ENCODE measurements at regions not wholly inside any gene's neighbourhood (a gene's known extent, or its start where the extent isn't known, plus 50 kb on each side); places are given as distances from the start of the nearest gene placed in this dataset.

DNA sequence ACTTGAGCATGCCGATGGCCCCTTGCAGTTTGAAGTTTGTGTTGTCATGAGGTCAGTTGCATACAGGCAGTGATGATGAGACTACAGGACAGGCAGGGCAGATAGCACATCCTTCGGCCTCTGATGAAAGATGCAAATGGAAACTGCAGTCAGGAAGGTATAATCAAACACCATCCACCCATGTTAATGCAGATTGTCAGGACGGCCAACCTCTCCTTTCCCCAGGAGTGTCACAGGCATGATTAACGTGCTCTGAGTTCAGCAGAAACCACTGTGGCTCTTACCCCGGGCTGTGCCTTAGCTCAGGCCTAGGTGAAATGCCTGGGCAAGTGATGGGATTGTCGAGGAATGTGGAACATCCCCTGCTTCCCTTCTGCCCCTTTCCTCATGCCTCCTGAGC, 893.5 kb upstream of the RBFOX1 start:
- no peak for DNase-seq

DNA sequence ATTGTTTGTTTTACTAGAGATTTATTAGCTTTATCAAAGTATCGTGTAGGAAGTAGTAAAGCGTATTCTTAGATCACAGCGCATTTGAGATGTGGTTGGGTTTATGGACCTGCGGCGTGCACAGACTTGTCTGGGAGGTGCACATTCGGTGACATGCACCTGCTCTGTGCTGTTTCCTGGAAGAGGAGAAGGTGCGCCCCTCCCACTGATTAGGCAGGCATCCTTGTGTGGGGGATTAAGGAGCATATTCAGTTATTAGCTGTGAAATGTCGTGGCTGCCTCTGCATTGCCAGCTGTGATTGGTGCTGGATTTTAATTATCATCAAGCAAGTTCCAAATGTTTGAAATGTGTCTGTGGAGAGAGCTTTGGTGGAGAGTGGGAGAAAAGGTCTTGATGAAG, 903.8 kb upstream of the RBFOX1 start:
- DNase-seq: peak in 19 of 56 donors; percentile 1 to 49 (median 8)

DNA sequence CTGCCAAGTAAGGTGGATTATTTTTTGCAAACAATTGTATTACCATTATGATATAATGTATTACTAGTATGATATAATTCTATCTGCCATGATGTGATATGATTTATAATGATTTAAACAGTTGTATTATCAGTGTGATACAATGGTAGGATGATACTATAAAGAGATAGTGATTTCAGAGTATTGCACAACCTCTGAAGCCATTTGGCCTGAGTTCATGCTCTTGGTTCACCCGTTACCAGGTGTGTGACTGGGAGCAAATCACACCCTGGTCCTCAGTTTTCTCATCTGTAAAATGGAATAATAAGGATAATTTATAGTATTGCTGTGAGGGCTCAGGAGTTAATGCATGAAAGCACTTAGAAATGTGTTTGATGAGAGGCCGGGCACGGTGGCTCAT, 905.0 kb upstream of the RBFOX1 start:
- no peak for DNase-seq

DNA sequence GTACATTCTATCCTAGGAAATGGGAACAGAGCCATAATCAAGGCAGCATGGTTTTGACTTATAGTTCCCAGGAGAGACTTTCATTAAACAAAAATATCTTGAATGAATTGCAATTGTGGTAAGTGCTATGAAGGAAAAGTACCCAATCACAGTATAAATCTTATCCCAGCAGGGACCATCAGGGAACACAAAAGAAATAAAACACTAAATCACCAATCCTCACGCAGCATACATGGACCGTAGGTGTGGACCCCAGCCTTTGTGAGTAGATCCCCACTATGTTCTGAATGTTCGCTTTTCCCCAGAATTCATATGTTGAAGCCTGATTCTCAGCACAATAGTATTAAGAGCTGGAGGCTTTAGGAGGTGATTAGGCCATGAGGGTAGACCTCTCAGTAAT, 925.0 kb upstream of the RBFOX1 start:
- DNase-seq: no peak

DNA sequence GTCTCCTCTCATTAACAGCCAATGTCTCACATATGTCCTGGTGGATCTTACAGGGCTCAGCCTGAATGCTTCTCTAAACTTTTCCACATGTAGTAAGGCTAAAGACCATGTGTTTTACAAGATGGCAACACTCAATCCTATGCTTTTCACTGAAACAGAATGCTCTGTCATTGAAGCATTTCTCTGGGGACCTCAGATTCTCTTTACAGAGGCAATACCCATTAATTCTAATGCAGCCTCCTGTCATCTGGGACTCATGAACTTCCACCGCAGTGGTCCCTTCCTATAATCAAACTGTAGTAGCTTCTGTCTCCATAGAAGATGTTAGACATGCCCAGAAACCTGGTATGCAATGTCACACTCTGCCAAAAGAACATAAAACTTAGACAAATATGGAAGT, 926.6 kb upstream of the RBFOX1 start:
- no peak for DNase-seq

DNA sequence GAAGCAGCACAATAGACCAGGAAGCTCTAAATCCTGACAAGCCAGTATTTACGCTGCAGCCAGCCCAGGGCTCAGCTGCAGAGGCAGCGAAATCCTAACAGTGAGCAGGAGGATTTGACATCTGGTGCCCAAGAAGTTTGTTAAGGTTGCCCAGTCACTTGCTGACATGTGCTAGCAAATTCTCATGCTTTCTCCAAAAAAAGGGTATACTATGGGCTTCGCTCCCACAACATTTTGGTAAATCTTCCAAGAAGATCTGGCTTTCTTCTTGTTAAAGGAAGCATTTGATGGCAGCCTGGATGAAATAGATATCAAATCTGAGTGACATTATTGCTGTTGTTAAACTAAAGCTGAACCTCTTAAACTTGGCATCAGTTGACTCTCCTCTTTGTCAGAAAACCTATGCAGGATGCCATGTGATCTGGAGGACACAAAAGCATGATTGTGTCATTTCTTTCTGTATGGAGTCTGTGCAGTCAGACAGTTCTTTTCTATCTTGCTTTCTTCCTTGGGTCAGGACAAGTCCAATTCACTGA, 949.7 kb upstream of the RBFOX1 start:
- peak in 2 of 56 donors; percentile 1 to 9 for DNase-seq

DNA sequence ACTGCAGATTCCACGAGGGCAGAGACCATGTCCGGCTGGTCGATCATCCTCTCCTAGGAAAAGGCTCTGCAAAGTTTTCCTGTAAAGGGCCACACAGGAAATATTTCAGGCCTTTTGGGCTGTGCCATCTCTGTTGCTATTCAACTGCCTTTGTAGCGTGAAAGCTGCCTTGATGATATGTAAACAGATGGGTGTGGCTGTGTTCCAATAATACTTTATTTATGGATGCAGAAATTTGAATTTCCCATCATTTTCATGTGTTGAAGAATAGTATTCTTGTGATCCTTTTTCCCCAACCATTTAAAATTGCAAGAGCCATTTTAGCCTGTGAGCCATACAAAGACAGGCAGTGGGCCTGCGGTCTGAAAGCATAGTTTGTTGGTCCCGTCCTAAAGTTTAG, 950.7 kb upstream of the RBFOX1 start:
- DNase-seq: no peak

DNA sequence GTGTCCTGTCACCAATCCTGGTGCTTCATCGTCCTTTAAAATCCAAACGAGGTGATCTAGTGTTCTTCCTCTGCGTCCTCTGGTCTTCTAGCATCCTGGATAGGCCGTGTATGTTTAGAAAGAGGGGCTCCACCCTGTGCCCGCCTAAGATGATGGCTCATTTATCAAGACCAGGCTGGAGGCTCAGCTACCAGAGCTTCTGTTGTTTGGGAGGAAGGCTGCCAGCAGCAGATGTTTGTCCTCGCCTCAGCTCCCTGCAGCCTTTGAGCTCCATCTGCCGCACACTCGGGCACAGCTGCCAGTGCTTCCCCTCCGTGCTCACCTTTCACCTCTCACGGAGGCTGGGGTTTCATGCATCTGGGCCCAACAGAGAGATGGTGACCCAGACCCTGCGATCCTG, 954.7 kb upstream of the RBFOX1 start:
- peak in 3 of 56 donors; percentile 6 to 18 (median 14) for DNase-seq

DNA sequence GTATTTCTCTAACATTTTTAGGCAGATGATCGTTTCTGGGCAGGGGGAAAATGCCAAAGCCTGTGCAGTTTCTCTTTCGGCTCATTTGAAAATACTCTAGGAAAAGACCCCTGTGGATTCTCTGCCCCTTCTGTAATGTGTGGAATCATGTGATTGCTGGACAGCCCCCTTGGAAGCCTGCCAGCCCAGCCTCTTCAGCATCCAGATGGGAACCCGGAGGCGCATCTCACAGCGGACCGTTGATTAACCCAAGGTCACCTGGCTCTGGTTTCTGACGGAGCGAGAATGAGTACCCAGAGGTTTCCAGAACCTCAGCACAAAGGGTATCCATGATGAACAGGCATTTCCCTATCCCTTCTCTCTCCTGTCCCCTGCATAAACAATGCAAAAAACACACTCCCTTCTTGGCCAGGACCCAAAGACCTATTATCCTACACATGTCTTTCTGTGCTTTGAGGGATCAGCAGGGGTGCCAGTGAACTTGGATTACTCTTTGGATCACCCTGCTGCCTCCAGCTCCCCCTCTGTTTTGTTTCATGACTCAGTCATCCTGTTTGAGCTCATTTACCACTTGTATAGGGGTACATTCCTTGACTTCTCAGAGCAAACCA, 957.1 kb upstream of the RBFOX1 start:
- DNase-seq: peak in 5 of 56 donors; percentile 2 to 35 (median 12)

DNA sequence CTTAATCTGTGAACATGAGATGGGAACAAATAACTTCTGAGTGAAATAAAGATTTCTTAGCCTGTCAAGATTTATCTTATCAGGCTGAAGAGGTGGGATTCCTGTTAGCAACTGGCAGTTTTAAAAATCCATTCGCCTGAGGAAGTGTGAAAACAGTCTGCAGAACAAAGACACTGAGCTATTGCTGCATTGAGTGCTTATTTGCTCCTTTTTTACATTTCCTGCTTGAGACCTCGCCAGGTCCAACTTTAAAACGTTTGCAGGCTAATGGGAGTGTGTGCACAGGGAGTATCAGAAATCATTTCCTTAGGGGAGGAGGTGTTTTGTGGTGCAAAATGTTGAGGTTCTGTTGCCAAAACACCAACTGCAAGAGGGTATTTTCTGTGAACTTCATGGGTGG, 957.8 kb upstream of the RBFOX1 start:
- DNase-seq: no peak

DNA sequence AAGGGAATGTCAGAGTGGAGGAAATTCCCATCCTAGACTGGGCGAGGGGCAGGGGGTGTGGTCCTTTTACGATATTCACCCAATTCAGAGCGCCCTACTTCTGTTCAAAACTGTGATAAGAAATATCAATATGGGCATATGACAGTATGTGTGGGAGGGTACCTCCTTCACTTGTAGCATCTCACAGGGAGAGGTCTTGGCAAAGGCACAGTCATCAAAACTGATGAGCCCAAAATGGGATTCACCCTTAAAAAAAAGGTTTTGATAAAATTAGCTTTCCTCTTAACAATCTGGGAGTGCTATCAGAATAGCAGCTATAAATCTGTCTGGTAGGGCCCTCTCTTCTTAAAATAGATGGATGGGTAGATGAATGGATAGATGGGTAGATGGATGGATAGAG, 967.8 kb upstream of the RBFOX1 start:
- DNase-seq: no peak

DNA sequence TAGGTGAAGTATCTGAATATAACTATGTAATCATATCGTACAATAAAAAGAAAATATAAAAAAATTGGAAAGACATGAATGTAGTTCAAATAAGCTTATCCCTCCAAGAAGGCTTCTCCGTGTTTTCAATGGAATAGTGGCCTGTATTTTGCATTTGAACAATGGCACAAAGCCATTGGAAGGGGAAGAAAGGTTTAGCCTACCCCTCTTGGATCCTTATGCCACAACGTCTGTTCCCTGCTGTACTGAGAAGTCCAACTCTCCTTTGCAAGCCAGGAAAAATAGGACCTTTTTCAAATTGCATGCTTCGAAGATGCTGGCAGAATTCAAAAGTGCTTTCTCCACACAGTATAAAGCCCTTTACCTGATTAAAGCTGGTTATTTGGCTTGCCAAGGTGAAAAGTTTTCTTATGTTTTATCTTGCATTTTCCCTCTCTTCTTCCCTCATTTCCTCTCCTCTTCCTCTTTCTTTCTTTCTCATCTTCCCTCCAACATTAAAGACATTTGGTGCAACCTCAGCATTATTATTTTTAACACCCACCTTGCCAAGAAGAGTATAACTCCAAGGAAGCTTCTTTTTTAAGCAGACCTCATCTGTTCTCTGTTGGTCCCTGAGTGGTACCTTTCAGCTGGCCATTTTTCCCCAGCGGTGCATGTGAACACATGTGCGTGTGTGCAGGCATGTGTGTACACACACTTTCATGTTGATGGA, 968.6 kb upstream of the RBFOX1 start:
- DNase-seq: no peak

DNA sequence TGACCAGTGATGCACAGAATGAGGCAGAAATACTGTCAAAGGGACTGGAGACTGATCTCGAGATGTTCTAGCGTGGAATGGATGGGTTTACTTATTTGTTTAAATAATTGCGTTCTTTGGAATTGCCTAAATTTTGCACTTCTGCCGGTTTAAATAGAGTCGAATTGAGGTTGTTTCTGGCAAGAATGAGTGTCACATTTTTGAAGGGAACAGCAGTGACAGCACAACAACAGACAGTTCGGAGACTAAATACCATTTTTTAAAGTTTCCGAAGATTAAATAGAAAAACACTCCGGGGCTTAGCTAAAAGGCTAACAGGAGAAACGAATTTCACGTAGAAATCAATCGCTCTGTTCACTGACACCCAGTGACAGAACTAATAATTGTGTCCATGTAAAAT, 969.2 kb upstream of the RBFOX1 start:
- DNase-seq: no peak

DNA sequence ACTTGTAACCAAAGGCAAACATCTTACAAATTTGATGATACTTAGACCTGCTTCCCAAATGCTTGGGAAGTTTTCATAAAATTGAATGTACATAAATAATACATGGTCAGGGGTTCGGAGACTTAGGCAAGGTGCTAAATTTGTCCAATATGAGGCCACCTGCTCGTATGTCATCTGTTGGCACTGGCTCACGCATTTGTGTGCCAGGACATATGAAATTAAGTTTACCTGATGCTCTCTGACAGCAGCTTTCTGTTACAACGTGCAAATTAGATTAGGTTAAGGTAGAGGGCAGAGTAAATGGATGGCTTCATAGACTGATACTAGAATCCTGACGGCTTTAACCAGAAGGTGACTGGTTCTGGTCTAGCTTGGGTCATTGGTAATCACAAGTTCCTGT, 970.3 kb upstream of the RBFOX1 start:
- DNase-seq: no peak

DNA sequence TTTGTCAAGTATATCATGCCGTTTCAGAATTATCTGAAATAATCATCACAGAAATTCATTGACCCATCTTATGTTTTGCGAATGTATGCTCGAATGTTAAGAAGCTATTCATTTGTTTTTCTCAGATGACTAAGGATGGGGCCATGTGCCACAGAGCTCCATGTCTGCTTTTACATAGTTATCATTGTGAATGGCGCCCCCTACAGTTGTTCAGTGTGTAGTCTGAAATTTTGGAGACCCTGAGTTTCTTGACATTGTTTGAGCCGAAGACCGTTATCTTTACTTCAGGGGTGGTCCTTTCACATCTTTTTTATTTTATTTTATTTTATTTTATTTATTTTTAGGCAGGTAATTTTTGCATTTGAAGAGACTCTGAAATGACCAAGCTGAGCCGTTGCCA, 972.0 kb upstream of the RBFOX1 start:
- DNase-seq: no peak

DNA sequence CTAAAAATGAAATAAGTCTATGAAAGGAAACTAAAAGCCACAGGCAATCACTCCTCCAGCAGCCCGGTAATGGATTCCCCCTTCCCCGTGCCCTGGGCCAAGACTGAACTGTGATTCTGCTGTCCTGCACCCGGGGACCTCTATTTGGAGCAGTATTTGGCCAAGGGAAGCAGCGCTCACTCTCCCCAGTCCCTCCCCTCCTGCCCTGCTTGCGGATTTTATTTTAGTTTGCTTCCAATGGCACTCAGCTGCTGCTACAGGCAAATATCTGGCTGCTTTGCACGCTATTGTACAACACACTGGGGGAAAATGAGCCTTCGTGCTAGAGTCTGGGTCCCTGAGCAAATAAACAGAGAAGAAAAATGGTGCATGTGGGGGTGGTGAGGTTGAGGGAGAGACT, 975.7 kb upstream of the RBFOX1 start:
- DNase-seq: no peak

DNA sequence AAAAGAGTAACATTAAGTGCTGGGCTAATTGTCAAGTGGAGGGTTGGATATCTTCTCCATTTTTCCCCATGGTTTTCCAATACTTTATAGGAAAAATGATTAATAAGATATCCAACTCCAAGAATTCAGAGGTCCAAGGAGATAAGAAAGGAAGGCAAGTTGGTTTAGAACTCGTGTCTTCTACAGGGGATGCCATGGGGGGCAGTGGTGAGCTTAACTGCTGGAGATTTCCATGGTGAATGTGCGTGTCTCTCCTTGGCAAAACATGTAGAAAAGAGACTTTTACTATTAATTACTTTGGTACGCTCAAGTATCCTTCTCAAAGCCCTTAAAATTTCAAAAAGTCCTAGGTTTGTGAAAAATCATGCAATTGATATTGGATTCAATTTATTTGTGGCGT, 982.9 kb upstream of the RBFOX1 start:
- DNase-seq: no peak

DNA sequence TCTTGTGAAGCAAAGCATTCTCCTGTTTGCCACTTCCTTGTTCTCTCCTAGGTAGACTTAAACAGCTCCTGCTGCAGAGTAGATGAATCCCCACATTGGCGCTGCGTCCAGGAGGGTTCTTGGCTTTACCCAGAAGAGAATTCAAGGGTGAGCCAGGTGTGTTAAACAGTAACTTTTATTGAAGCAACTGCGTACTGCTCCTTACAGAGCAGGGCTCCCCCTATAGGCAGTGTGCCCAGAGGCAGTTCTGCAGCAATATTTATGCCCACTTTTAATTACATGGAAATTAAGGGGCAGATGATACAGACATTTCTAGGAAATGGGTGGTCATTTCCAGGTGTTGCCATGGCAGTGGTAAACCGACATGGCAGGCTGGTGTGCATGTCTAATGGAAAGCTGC, 987.6 kb upstream of the RBFOX1 start:
- DNase-seq: no peak

DNA sequence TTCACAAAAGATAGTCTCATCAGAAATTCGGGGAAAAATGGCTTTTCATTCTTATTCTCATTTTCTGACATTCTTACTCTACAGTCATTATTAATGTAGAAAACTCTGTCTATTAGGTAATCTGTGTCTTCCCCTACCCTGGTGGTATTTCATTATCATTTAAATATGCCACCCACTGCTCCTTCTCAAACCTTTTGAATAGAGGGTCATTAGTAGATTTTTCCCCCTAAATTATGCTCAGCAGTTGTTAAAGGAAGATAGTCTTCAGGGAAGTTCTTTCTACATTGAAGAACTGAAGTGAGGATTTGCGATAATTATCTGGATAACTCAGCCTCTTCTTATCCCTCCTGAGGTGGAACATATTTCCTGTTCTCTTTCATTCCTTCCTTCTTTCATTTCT, 989.5 kb upstream of the RBFOX1 start:
- DNase-seq: no peak

DNA sequence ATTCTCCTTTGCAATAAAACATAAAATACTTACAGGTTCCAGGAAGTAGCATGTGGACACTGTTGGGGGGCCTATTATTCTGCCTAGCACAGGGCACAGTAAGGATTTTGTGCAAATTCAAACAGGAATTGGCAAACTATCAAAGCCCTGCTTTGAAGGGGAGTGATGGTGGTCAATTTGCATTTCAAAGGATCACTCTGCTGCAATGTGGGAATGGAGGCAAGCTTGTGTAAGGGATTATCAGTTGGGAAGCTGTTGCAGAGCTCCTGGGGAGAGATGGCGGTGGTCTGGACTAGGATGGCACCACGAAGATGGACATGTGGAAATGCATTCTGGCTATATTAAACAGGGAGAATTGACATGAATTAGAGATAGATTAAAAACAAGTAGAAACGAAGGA, 990.7 kb upstream of the RBFOX1 start:
- DNase-seq: no peak

DNA sequence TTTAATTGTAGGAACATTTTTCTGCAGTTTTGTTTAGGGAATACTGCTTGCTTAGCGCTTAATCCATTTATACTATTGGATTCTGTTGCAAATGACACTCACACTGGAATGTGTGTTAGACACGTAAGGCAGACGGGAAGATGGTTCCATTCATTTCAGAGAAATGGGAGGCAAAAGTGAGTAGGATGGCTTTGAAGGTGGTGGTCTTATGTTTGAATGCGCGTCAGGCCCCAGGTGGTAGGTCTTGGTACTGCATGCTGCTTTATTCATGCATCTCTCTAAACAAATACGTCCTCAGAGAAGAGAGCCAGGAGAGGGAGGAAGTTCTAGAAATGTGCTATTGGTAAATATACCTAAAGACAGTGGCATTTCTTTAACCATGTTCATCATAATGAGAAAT, 997.6 kb upstream of the RBFOX1 start:
- DNase-seq: no peak

DNA sequence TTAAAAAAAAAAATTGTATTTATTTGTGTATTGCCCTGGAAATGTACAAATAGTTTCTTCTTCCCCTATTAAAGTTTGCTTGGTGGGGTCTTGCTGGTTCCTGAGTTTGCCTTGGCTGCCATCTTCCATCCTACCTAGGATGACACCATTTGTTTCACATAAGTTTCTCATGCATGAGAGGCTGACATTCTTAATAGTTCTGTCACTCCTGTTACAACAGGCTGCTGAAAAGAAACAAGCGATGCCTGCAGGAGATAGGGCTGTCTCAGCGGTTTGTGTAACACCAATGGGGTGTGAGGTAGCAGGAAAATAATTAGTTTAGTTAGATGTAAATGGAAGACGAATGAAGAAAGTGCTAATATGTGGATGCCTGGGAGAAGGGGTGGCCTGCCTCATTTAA, 1000.9 kb upstream of the RBFOX1 start:
- no peak for DNase-seq

DNA sequence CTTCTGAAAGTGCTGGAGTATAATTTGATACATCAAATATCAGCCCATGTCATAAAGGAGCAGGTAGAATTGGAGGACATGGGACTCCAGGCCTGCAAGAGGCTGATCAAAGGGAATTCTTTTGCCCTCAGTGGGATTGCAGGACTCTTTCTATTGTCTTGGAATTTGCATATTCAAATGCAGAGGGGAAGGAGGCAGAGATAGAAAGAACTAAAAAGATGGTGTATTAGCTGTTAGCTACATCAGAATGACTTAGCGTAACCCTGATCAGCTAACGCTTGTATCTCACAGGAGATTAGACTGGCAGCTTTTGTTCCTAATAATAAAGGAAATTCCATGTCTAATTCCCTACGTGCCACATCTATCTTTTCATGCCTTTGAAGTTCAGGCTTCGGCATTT, 1014.7 kb upstream of the RBFOX1 start:
- no peak for DNase-seq

Data from nucleus accumbens (tissue), 56 donors.